Activated CD8-positive, alpha-beta T cell treated with anti-CD3 and anti-CD28 coated beads, Interleukin-2, amount 10 ng/mL, durations not matched to agents 7 days and 5 days (primary cell): ENCODE measurements at regions not wholly inside any gene's neighbourhood (a gene's known extent, or its start where the extent isn't known, plus 50 kb on each side); places are given as distances from the start of the nearest gene placed in this dataset.

Source experiments
- ATAC-seq: fragments of 150-1000 bp; cut with Tn5 transposase; one replicate; pipeline ENCODE4 v1.10.0; 2021; ENCODE audit warnings: moderate library complexity
- CTCF ChIA-PET: fragments of 350-600 bp; sonication (Branson Sonifier 250); formaldehyde crosslinking; loops from one replicate; lab custom pipeline; 2021; ENCODE audit warnings: antibody characterized with exemption; lab: Charles Lee
- POLR2A ChIA-PET: fragments of 350-600 bp; sonication (Branson Sonifier 250); formaldehyde crosslinking; loops from one replicate; lab custom pipeline; 2021; ENCODE audit warnings: antibody characterized with exemption; lab: Charles Lee
- DNase-seq: peaks from one replicate; pipeline ENCODE4 v3.0.0-alpha.2; 2020
- H3K27ac Mint-ChIP-seq: one replicate; pipeline ENCODE4 v1.8.0; 2021; ENCODE audit warnings: mild to moderate bottlenecking, mixed read lengths
- H3K27me3 Mint-ChIP-seq: one replicate; pipeline ENCODE4 v1.8.0; 2021; ENCODE audit warnings: low read depth, mixed read lengths
- H3K36me3 Mint-ChIP-seq: one replicate; pipeline ENCODE4 v1.8.0; 2021; ENCODE audit warnings: low read depth, mixed read lengths
- H3K4me1 Mint-ChIP-seq: one replicate; pipeline ENCODE4 v1.8.0; 2021; ENCODE audit warnings: low read depth, mixed read lengths
- H3K4me3 Mint-ChIP-seq: one replicate; pipeline ENCODE4 v1.8.0; 2021; ENCODE audit warnings: mild to moderate bottlenecking, mixed read lengths
- H3K9me3 Mint-ChIP-seq: one replicate; pipeline ENCODE4 v1.8.0; 2022; ENCODE audit warnings: mixed read lengths; ENCODE audit not compliant: insufficient read depth

DNA sequence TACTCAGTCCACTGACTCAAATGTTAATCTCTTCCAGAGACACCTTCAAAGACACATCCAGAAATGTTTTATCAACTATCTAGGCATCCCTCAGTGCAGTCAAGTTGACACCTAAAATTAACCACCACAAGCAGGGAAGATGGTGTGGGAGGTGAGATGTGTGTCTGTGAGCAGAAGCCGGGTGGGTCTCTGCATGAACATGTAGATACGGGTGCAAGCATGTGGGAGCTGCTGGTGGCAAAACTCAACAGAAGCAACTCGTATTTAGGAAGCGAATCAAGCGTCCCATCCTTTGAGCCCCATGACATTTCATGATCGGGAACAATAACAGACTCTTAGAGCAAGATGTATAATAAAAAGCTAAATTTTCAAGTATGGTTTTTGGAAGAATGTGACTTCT lies 110.0 kb upstream of the C14orf180 start:
- CTCF ChIA-PET, result no interaction called here

DNA sequence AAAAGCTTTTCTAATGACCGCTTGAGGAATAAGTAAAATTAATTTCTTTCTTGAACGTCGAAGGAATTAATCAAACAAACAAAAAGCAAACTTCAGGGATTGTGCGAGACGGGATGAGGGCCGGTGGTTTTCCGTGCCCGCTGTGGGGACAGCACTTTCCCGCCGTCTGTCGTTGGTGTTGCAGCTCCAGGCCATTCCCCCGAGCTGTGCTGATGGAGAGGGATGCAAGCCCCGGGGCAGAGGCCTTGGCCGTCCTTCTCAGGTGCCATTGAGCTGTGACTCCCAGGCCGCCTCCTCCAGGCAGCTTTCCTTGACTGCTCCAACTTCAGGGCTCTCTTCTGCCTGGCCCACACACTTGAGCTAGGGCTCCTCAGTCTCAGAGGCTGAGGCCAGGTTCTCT lies 109.0 kb upstream of the C14orf180 start:
- Mint-ChIP-seq H3K27ac (no peak overlapping the region), H3K27me3 (peaks cover 6% of the 10 kb centered on the region), H3K9me3 (no peaks in the 10 kb centered on the region), H3K4me1 (no peaks in the 10 kb centered on the region), H3K4me3 (no peak overlapping the region), H3K36me3 (no peaks in the 10 kb centered on the region)
- POLR2A ChIA-PET, result no interaction called here
- CTCF ChIA-PET, result no interaction called here
- DNase-seq (no peak), ATAC-seq (no peak)

More for the DNA sequence above, 110.0 kb upstream of the C14orf180 start:
- Mint-ChIP-seq H3K27me3 (peaks cover 6% of the 10 kb centered on the region), H3K36me3 (no peaks in the 10 kb centered on the region), H3K9me3 (no peaks in the 10 kb centered on the region), H3K4me3 (no peak overlapping the region), H3K4me1 (no peaks in the 10 kb centered on the region), H3K27ac (no peak overlapping the region)
- ATAC-seq, result no peak
- no peak for DNase-seq
- POLR2A ChIA-PET, result no interaction called here

DNA sequence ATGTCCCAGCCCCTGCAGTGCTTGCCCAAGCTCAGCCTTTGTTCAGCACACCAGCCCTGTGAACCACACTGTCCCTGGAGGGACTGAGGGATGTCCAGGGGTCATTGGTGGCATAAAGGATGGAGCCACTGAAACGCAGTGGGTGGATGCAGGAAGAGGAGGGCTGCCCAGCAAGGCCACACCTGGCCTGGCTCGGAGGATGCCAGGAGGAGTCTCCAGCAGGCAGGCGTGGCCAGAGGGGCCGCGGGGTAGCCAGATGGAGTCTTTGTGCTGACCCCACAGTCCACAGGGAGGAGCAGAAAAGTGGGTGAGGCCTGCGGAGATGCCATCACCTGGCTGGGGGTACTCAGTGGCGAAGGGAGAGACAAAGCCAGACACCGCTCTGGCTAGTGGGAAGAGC lies 108.5 kb upstream of the C14orf180 start:
- CTCF ChIA-PET, result no interaction called here
- DNase-seq, result no peak
- POLR2A ChIA-PET, result no interaction called here
- no peaks in the 10 kb centered on the region for H3K36me3 Mint-ChIP-seq
- no peaks in the 10 kb centered on the region for H3K9me3 Mint-ChIP-seq
- H3K27me3 Mint-ChIP-seq, result peaks cover 3% of the 10 kb centered on the region
- H3K4me3 Mint-ChIP-seq, result no peak overlapping the region
- no peak overlapping the region for H3K27ac Mint-ChIP-seq
- no peaks in the 10 kb centered on the region for H3K4me1 Mint-ChIP-seq
- no peak for ATAC-seq

DNA sequence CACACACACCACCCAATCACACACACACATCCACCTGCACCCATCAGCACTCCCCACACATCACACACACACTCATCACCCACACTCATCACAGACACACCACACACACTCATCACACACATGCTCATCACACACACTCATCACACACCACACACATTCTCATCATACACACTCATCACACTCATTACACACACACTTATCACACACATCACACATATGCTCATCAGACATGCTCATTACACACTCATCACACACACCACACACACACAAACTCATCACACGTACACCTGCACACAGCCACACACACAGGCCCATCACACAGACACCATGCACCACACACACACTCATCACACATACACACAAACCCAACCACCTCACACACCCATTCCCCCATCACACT lies 107.5 kb upstream of the C14orf180 start:
- Mint-ChIP-seq H3K27ac (no peak overlapping the region), H3K4me3 (no peak overlapping the region), H3K9me3 (no peaks in the 10 kb centered on the region), H3K27me3 (peaks cover 3% of the 10 kb centered on the region), H3K4me1 (no peaks in the 10 kb centered on the region), H3K36me3 (no peaks in the 10 kb centered on the region)
- CTCF ChIA-PET, result no interaction called here
- POLR2A ChIA-PET, result no interaction called here
- DNase-seq (no peak), ATAC-seq (no peak)

DNA sequence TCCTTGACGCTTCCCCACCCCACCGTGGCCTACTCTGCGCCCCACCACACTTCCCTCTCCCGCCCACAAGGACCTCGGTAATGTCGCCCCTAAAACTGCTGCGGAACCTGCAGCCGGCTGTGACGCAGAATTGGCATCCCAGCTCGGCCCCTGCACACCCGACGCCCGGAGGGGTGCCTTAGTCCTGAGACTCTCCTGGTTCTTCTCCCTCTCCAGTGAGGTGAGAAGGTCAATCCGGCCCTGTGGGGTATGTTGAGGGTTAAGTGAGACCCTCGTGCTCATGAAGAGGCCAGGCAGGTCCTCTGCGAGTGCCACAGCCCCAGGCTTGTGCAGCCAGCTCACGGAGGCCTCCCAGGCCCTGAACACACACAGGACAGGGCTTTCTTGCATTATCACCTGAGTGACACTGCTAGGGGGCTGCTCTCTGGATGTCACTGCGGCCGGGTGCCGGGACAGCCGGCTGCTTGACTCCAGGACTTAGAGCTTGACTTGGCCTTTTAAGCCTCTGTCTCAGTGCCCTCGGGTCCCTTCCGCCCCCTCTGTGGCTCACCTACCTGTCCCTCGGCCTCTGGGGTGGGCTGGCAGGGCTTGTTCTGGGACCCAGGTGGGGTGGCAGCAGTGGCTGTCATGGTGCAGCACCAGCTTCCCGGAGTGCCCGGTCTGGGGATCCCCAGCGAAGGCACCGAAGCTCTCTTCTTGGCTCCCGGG lies 106.9 kb upstream of the C14orf180 start:
- Mint-ChIP-seq H3K27me3 (peaks cover 3% of the 10 kb centered on the region), H3K36me3 (no peaks in the 10 kb centered on the region), H3K4me3 (no peak overlapping the region), H3K4me1 (no peaks in the 10 kb centered on the region), H3K27ac (no peak overlapping the region), H3K9me3 (no peaks in the 10 kb centered on the region)
- no peak for ATAC-seq
- no peak for DNase-seq
- POLR2A ChIA-PET, result no interaction called here
- CTCF ChIA-PET, result no interaction called here

DNA sequence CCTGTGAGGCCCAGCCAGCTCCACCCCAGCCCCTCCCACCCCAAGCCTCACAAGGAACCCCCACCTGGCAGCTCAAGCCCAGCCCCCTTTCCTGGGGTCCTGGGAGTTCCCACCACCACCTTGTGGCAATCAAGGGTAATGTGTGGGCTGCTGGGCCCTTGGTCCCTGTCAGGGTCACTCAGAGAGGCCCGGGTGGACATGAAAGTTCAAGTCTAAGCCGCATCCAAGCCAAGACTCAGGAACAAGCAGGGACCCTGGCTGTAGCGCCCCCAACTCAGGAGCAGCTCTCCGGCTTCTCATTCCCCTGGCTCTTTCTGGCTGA lies 106.4 kb upstream of the C14orf180 start:
- ChIA-PET CTCF (no interaction called here), POLR2A (no interaction called here)
- no peak overlapping the region for H3K27ac Mint-ChIP-seq
- no peaks in the 10 kb centered on the region for H3K9me3 Mint-ChIP-seq
- H3K4me3 Mint-ChIP-seq, result no peak overlapping the region
- DNase-seq (no peak), ATAC-seq (no peak)
- H3K27me3 Mint-ChIP-seq, result no peaks in the 10 kb centered on the region
- H3K4me1 Mint-ChIP-seq, result no peaks in the 10 kb centered on the region
- no peaks in the 10 kb centered on the region for H3K36me3 Mint-ChIP-seq

DNA sequence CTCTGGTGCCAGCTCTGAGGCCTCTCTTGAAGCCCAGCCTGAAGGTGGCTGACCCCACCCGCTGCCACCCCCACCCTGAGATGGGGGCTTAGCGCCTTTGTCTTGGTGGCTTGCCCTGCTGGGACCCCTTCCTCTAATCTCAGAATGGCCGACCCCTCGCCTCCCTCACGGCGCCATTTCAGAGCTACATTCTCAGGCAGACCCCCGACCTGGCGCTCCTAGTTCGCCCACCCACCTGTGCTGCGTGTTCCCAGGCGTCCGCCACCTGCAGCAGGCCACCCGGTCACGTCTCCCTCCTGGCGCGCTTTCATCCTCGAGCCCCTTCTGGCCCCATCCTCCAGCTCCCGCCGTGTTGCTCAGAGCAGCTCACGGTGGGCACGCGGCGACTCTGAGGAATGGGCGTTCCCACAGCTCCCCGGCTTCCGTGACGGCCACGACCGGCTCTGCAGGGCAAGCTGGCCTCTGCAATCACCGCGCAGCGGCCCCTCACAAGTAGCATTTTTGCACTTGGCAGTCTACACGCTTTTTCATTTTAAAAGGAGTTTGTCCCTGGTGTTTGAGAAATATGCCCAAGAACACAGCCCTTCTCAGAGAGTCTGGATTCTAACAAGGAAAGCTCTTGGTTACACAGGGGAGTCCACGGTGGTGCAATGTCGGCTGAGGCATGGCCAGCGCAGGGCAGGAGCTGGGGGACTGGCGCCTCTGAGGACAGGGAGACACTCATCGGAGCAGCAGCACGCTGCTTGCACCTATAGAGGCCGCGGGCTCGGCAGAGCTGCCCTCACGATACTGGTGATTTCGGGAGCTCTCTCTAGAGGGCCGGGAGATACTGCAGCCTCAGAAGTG lies 105.7 kb upstream of the C14orf180 start:
- Mint-ChIP-seq H3K9me3 (no peaks in the 10 kb centered on the region), H3K4me1 (no peaks in the 10 kb centered on the region), H3K4me3 (no peak overlapping the region), H3K27ac (no peak overlapping the region), H3K27me3 (no peaks in the 10 kb centered on the region), H3K36me3 (no peaks in the 10 kb centered on the region)
- ChIA-PET CTCF (no interaction called here), POLR2A (no interaction called here)
- no peak for DNase-seq
- no peak for ATAC-seq

DNA sequence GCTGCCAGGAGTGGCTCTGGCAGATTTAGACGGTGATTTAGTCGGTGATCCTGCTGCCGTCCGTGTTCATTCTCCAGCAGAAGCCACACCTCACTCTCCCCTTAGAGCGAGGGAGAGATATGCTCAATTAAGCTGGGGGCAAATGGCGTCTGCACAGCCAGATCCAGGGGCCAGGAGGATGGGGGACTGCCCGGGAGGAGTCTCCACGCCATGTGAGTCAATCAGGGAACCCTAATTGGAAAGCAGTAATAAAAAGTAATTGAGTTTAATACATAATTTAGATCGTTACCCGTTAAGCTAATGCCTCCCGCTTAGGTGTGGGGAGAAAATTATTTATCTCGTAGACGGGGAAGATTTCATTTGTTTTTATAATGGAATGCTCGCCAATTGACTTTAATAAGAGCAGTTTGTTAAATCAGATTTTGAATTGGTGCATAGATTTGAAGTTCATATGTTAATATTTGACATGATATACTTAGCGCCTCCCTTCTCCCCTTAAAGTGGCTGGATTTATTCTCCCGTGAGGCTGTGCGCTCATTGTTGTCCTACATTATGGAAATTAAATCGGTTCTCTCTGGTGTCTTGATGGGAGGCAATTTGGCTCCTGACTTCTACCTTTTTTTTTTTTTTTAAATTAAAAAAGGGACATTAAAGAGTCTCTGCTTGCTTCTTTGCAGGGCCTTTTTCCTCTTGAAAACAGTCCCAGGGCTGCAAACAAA lies 104.9 kb upstream of the C14orf180 start:
- ATAC-seq (no peak), DNase-seq (no peak)
- no peaks in the 10 kb centered on the region for H3K36me3 Mint-ChIP-seq
- no peaks in the 10 kb centered on the region for H3K27me3 Mint-ChIP-seq
- no peaks in the 10 kb centered on the region for H3K4me1 Mint-ChIP-seq
- ChIA-PET CTCF (no interaction called here), POLR2A (interaction anchor here (0.6 kb wide), 1 partner anchor 449 kb away, joined by 3 read pairs; no protein-coding TSS in a partner anchor)
- no peak overlapping the region for H3K27ac Mint-ChIP-seq
- H3K9me3 Mint-ChIP-seq, result no peaks in the 10 kb centered on the region
- H3K4me3 Mint-ChIP-seq, result no peak overlapping the region

DNA sequence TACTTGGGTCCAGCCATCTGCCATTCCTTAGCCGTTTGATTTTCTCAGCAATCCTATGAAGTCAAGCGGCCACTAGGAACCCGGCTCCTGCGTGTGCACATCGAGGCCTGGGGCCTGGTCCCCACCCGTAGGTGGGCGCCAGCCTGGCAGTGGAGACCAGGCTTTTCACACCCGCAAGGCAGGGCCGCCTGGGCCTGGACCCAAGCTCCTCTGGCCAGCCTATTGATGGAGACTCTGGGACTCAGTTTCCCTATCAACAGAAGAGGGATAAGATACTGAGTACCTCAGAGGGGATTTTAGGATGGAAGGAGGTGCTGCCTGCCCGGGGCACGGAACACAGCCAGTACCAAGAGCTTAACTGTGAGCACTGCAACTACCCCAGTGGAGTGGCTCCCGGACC lies 104.3 kb upstream of the C14orf180 start:
- no peaks in the 10 kb centered on the region for H3K36me3 Mint-ChIP-seq
- no peaks in the 10 kb centered on the region for H3K4me1 Mint-ChIP-seq
- H3K4me3 Mint-ChIP-seq, result no peak overlapping the region
- no peak overlapping the region for H3K27ac Mint-ChIP-seq
- no peaks in the 10 kb centered on the region for H3K27me3 Mint-ChIP-seq
- ChIA-PET CTCF (no interaction called here), POLR2A (interaction anchor here (0.6 kb wide), 1 partner anchor 449 kb away, joined by 3 read pairs; no protein-coding TSS in a partner anchor)
- DNase-seq (no peak), ATAC-seq (no peak)
- H3K9me3 Mint-ChIP-seq, result no peaks in the 10 kb centered on the region

DNA sequence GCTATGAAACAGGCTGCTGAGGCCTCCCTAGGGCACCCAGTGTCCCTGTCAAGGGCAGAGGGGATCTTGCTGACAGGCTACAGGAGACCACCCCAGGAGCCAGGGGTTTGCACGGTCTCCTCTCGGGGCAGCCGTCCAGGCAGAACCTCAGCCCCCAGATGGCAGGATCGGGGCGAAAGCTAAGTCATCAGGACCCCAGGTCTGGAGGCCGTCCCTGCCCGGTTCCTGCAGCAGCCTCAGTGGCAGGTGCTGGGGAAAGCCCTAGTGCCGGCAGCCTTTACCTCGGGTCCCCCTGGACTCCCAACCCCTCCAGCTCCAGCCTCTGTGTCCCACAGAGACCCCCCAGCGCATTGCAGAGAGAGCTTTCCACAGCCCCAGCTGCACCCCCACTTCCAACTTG lies 103.8 kb upstream of the C14orf180 start:
- H3K27me3 Mint-ChIP-seq, result no peaks in the 10 kb centered on the region
- CTCF ChIA-PET, result no interaction called here
- POLR2A ChIA-PET, result no interaction called here
- no peaks in the 10 kb centered on the region for H3K36me3 Mint-ChIP-seq
- H3K4me1 Mint-ChIP-seq, result no peaks in the 10 kb centered on the region
- DNase-seq (no peak), ATAC-seq (no peak)
- no peaks in the 10 kb centered on the region for H3K9me3 Mint-ChIP-seq
- H3K4me3 Mint-ChIP-seq, result no peak overlapping the region
- H3K27ac Mint-ChIP-seq, result no peak overlapping the region

DNA sequence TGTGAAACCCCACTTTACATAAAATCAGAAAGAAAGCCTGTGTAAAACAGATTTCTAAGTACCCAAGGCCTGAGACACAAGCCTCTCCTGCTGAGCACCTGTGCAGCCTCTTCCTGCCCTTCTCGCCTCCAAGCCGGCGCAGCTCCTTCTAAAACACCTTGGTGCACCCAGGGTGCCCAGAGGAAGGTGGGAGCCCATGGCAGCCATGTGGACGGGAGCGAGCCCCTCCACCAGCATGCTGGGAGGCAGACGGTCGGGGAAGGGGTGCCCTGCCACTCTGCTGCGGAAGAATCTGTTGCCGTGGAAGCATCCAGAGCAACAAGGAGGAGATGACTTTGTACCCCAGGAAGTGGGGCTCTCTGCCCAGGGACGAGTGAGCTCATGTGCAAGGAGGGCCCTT lies 103.1 kb upstream of the C14orf180 start:
- CTCF ChIA-PET, result no interaction called here
- Mint-ChIP-seq H3K9me3 (no peaks in the 10 kb centered on the region), H3K27ac (no peak overlapping the region), H3K36me3 (no peaks in the 10 kb centered on the region), H3K4me1 (no peaks in the 10 kb centered on the region), H3K27me3 (no peaks in the 10 kb centered on the region), H3K4me3 (no peak overlapping the region)
- DNase-seq (no peak), ATAC-seq (no peak)
- POLR2A ChIA-PET, result no interaction called here

DNA sequence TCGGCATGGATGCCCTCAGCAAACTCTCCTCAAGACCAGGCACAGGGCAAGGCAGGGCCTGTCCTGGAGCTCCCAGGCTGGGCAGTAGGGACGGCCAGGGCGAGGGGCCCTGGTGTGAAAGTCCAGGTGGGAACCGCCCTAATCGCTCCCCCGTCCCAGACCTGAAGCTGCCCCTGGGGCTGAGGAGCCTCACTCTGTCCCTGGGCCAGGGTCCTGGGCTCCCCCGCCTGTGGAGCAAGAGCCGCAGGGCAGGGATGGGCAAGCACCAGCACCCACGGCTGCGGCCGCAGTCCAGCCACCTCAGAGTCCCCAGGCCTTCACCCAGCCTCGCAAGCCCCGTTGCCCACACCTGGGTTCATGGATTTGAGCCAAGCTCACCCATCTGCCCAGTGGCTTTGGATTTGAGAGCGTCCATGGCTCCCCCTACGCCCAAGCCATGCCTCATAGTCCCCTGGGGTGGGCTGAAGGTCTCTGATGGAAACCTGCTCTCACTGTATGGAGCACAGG lies 102.4 kb upstream of the C14orf180 start:
- DNase-seq, result no peak
- no peaks in the 10 kb centered on the region for H3K4me1 Mint-ChIP-seq
- no peaks in the 10 kb centered on the region for H3K27me3 Mint-ChIP-seq
- no peak for ATAC-seq
- no peak overlapping the region for H3K4me3 Mint-ChIP-seq
- CTCF ChIA-PET, result no interaction called here
- POLR2A ChIA-PET, result no interaction called here
- no peak overlapping the region for H3K27ac Mint-ChIP-seq
- H3K36me3 Mint-ChIP-seq, result no peaks in the 10 kb centered on the region
- H3K9me3 Mint-ChIP-seq, result no peaks in the 10 kb centered on the region
